B cell (primary cell): ENCODE measurements at regions not wholly inside any gene's neighbourhood (a gene's known extent, or its start where the extent isn't known, plus 50 kb on each side); places are given as distances from the start of the nearest gene placed in this dataset.
"Not testable (repeated sequence)": the region's sequence is repeated elsewhere in the genome, so short reads cannot be mapped to it uniquely, and the experiment has no call there.

Experiments used
- ATAC-seq: fragments of 200-7000 bp; cut with Tn5 transposase; one replicate; pipeline ENCODE4 v1.10.0; 2021; ENCODE audit warnings: low read depth, mild to moderate bottlenecking, moderate number of reproducible peaks, moderate library complexity
- CTCF ChIA-PET: fragments of 350-600 bp; sonication (Branson Sonifier 250); formaldehyde crosslinking; loops from one replicate; lab custom pipeline; 2021; ENCODE audit warnings: antibody characterized with exemption, inconsistent platforms; lab: Charles Lee
- POLR2A ChIA-PET: fragments of 350-600 bp; sonication (Branson Sonifier 250); formaldehyde crosslinking; loops from one replicate; lab custom pipeline; 2021; ENCODE audit warnings: antibody characterized with exemption; lab: Charles Lee
- DNase-seq: peaks from one replicate; pipeline ENCODE4 v3.0.0; 2013
- H2AFZ ChIP-seq: 2 replicates; pipeline ENCODE4 v1.6.1; 2012; ENCODE audit warnings: mild to moderate bottlenecking, low read depth, low read length; ENCODE audit not compliant: insufficient read depth, poor library complexity, severe bottlenecking
- H3K27ac ChIP-seq, 2 donors: 1 replicate in 1 of 2; 2 replicates in 1 of 2; pipeline ENCODE4 v1.5.1; 2012 to 2013; ENCODE audit warnings: low read length in 2 of 2, mild to moderate bottlenecking in 2 of 2, moderate library complexity in 1 of 2
- H3K27me3 ChIP-seq, 4 experiments: fragments of 200-600 bp in 1 of 4; sonication (generic) in 1 of 4; replicated peaks in 1 of 4; 1 replicate in 2 of 4; 2 replicates in 2 of 4; pipeline versions ENCODE4 v1.6.1 to v1.7.0; 2013 to 2016; ENCODE audit warnings: low read length in 3 of 4, mild to moderate bottlenecking in 2 of 4, mixed read lengths in 1 of 4, moderate library complexity in 1 of 4; ENCODE audit not compliant: insufficient read depth in 4 of 4, control insufficient read depth in 3 of 4; ENCODE audit errors: control extremely low read depth in 1 of 4
- H3K36me3 ChIP-seq, 2 experiments: replicated peaks in 1 of 2; 1 replicate in 1 of 2; 2 replicates in 1 of 2; pipeline versions ENCODE4 v1.6.1 to v1.7.1; 2013; ENCODE audit warnings: low read length in 1 of 2; ENCODE audit not compliant: insufficient read depth in 2 of 2, control insufficient read depth in 1 of 2; ENCODE audit errors: control extremely low read depth in 1 of 2, extremely low read depth in 1 of 2
- H3K4me1 ChIP-seq, 2 donors: fragments of 200-600 bp in 1 of 2; sonication (generic) in 1 of 2; 1 replicate in 1 of 2; 2 replicates in 1 of 2; pipeline versions ENCODE4 v1.5.1 to v1.6.1; 2013 to 2017; ENCODE audit warnings: low read length in 2 of 2; ENCODE audit not compliant: control insufficient read depth in 2 of 2, insufficient read depth in 2 of 2
- H3K4me2 ChIP-seq: replicated peaks from 2 replicates; pipeline ENCODE3; 2012; ENCODE audit warnings: mild to moderate bottlenecking, low read depth, low read length; ENCODE audit not compliant: poor library complexity, severe bottlenecking
- H3K4me3 ChIP-seq, 5 experiments: fragments of 200-600 bp in 1 of 5; sonication (generic) in 1 of 5; 1 replicate in 3 of 5; 2 replicates in 2 of 5; pipeline versions ENCODE4 v1.5.1 to v1.7.0; 2011 to 2016; ENCODE audit warnings: low read length in 4 of 5, mild to moderate bottlenecking in 4 of 5, low read depth in 2 of 5, control low read depth in 1 of 5, moderate library complexity in 1 of 5; ENCODE audit not compliant: insufficient read depth in 1 of 5; ENCODE audit errors: control extremely low read depth in 1 of 5, extremely low read depth in 1 of 5
- H3K79me2 ChIP-seq: fragments of 200-600 bp; sonication (generic); one replicate; pipeline ENCODE4 v1.6.0; 2016; ENCODE audit warnings: low read length; ENCODE audit not compliant: control insufficient read depth, insufficient read depth
- H3K9ac ChIP-seq: fragments of 200-600 bp; sonication (generic); 2 replicates; pipeline ENCODE4 v1.6.1; 2017; ENCODE audit warnings: mild to moderate bottlenecking, low read length, moderate library complexity
- H3K9me3 ChIP-seq, 3 donors: one replicate each; pipeline versions ENCODE4 v1.6.1 to v1.7.1; 2013; ENCODE audit warnings: low read length in 2 of 3; ENCODE audit not compliant: control insufficient read depth in 2 of 3, insufficient read depth in 1 of 3; ENCODE audit errors: control extremely low read depth in 1 of 3
- H4K20me1 ChIP-seq: 2 replicates; pipeline ENCODE4 v1.6.0; 2012; ENCODE audit warnings: mild to moderate bottlenecking, low read length; ENCODE audit not compliant: insufficient read depth, control insufficient read depth, poor library complexity, severe bottlenecking
- H3K27ac Mint-ChIP-seq: one replicate; pipeline ENCODE4 v1.8.0; 2021; ENCODE audit warnings: mixed read lengths
- H3K27me3 Mint-ChIP-seq: one replicate; pipeline ENCODE4 v1.8.0; 2021; ENCODE audit warnings: mixed read lengths
- H3K4me1 Mint-ChIP-seq: one replicate; pipeline ENCODE4 v1.8.0; 2021; ENCODE audit warnings: mixed read lengths
- H3K4me3 Mint-ChIP-seq: one replicate; pipeline ENCODE4 v1.8.0; 2021; ENCODE audit warnings: mixed read lengths
- H3K9me3 Mint-ChIP-seq: one replicate; pipeline ENCODE4 v1.8.0; 2022; ENCODE audit warnings: mixed read lengths; ENCODE audit not compliant: insufficient read depth
- CTCF ChIP-seq: fragments of 200-600 bp; IDR thresholded peaks from one replicate; pipeline ENCODE4 v1.8.0; 2022; ENCODE audit warnings: antibody characterized with exemption, mild to moderate bottlenecking
- EZH2 ChIP-seq: IDR thresholded peaks from 2 replicates; pipeline ENCODE4 v1.6.1; 2012; ENCODE audit warnings: borderline replicate concordance, low read depth, mild to moderate bottlenecking, moderate library complexity, low read length; ENCODE audit not compliant: insufficient read depth, poor library complexity, severe bottlenecking
- WGBS: methylation state at CpG from one replicate; pipeline ENCODE4 v1.1.5; 2013; ENCODE audit warnings: missing lambda C conversion rate; ENCODE audit not compliant: insufficient coverage; 5-methylcytosine and 5-hydroxymethylcytosine counted together
- intact Hi-C: fragments of 100-400 bp; cut with micrococcal nuclease; formaldehyde crosslinking; loops from one replicate; pipeline ENCODE4 v1.10.0; 2022

GRCh38 chr5:66378407-66378806 lies 217.8 kb upstream of the MAST4 start:
- DNase-seq (no peak), ATAC-seq (no peak)
- no peak overlapping the region for H3K4me3 ChIP-seq
- H3K27ac ChIP-seq, result no peak overlapping the region
- Mint-ChIP-seq H3K4me3 (no peak overlapping the region), H3K9me3 (peaks cover 4% of the 10 kb centered on the region), H3K4me1 (no peaks in the 10 kb centered on the region), H3K27me3 (peaks cover 24% of the 10 kb centered on the region), H3K27ac (no peak overlapping the region)
- H3K27me3 ChIP-seq, result peaks cover 0 to 4% (median 0%) of the 10 kb centered on the region in 4 experiments
- peaks cover 0 to 10% (median 0%) of the 10 kb centered on the region in 3 donors for H3K9me3 ChIP-seq
- WGBS, result no CpG with 5 or more reads among the region's 1 CpG
- TF ChIP-seq EZH2 (no peak), CTCF (no peak)
- H3K4me1 ChIP-seq, result no peaks in the 10 kb centered on the region
- no peak overlapping the region for H2AFZ ChIP-seq
- no peak overlapping the region for H3K9ac ChIP-seq
- no peaks in the 10 kb centered on the region for H4K20me1 ChIP-seq
- intact Hi-C loops, result no loop called here
- ChIA-PET CTCF (no interaction called here), POLR2A (no interaction called here)
- H3K4me2 ChIP-seq, result no peak overlapping the region
- no peaks in the 10 kb centered on the region for H3K79me2 ChIP-seq
- no peaks in the 10 kb centered on the region for H3K36me3 ChIP-seq

GRCh38 chr5:66382152-66382551 lies 214.0 kb upstream of the MAST4 start:
- Histone ChIP-seq H3K4me2 (no peak overlapping the region), H4K20me1 (no peaks in the 10 kb centered on the region), H3K79me2 (no peaks in the 10 kb centered on the region), H2AFZ (no peak overlapping the region), H3K36me3 (no peaks in the 10 kb centered on the region), H3K9ac (no peak overlapping the region), H3K4me1 (no peaks in the 10 kb centered on the region), H3K9me3 (peaks cover 0 to 10% (median 0%) of the 10 kb centered on the region in 3 donors), H3K27me3 (no peaks in the 10 kb centered on the region), H3K27ac (no peak overlapping the region), H3K4me3 (no peak overlapping the region)
- TF ChIP-seq EZH2, result no peak
- no peak for TF ChIP-seq CTCF
- ATAC-seq, result no peak
- H3K27ac Mint-ChIP-seq, result no peak overlapping the region
- peaks cover 4% of the 10 kb centered on the region for H3K9me3 Mint-ChIP-seq
- WGBS, result no CpG with 5 or more reads among the region's 3 CpGs
- ChIA-PET POLR2A (no interaction called here), CTCF (no interaction called here)
- H3K27me3 Mint-ChIP-seq, result peaks cover 12% of the 10 kb centered on the region
- intact Hi-C loops, result no loop called here
- no peak overlapping the region for H3K4me3 Mint-ChIP-seq
- H3K4me1 Mint-ChIP-seq, result no peaks in the 10 kb centered on the region
- DNase-seq, result no peak

- H3K9ac ChIP-seq, H3K4me1 Mint-ChIP-seq, H3K4me1 ChIP-seq, ATAC-seq, H3K4me3 Mint-ChIP-seq, POLR2A ChIA-PET, H3K9me3 ChIP-seq, H2AFZ ChIP-seq, H3K4me2 ChIP-seq, H3K36me3 ChIP-seq, CTCF ChIA-PET, H3K9me3 Mint-ChIP-seq, H3K27me3 ChIP-seq, H3K27ac ChIP-seq, H3K27ac Mint-ChIP-seq, H3K4me3 ChIP-seq, DNase-seq, intact Hi-C loops, H3K79me2 ChIP-seq, H4K20me1 ChIP-seq: not testable (repeated sequence)
- H3K27me3 Mint-ChIP-seq, result peaks cover 30% of the 10 kb centered on the region
- WGBS, result no CpG with 5 or more reads among the region's 3 CpGs
Observed at GRCh38 chr5:66405145-66405544, 191.0 kb upstream of the MAST4 start.
